Ishikawa (cell line): ENCODE measurements at regions not wholly inside any gene's neighbourhood (a gene's known extent, or its start where the extent isn't known, plus 50 kb on each side); places are given as distances from the start of the nearest gene placed in this dataset.

Source experiments
- CEBPB ChIP-seq: IDR thresholded peaks from 2 replicates; pipeline ENCODE4 v1.6.1; 2012
- CREB1 ChIP-seq: IDR thresholded peaks from 2 replicates; pipeline ENCODE4 v1.6.1; 2012; ENCODE audit warnings: low read depth
- EGR1 ChIP-seq: IDR thresholded peaks from 2 replicates; pipeline ENCODE4 v1.6.1; 2012
- EP300 ChIP-seq: IDR thresholded peaks from 2 replicates; pipeline ENCODE4 v1.6.1; 2012; ENCODE audit warnings: borderline replicate concordance
- NFIC ChIP-seq: IDR thresholded peaks from 2 replicates; pipeline ENCODE4 v1.6.1; 2012
- TCF12 ChIP-seq: IDR thresholded peaks from 2 replicates; pipeline ENCODE4 v1.6.1; 2012; ENCODE audit warnings: low read depth
- TEAD4 ChIP-seq: IDR thresholded peaks from 2 replicates; pipeline ENCODE4 v1.6.1; 2012
- TF ChIP-seq, protein P1 (sequence below): IDR thresholded peaks from 2 replicates; pipeline ENCODE4 v1.6.1; 2012; ENCODE audit warnings: low read depth, mild to moderate bottlenecking
- TF ChIP-seq, protein P2 (sequence below): IDR thresholded peaks from 2 replicates; pipeline ENCODE4 v1.6.1; 2012

DNA sequence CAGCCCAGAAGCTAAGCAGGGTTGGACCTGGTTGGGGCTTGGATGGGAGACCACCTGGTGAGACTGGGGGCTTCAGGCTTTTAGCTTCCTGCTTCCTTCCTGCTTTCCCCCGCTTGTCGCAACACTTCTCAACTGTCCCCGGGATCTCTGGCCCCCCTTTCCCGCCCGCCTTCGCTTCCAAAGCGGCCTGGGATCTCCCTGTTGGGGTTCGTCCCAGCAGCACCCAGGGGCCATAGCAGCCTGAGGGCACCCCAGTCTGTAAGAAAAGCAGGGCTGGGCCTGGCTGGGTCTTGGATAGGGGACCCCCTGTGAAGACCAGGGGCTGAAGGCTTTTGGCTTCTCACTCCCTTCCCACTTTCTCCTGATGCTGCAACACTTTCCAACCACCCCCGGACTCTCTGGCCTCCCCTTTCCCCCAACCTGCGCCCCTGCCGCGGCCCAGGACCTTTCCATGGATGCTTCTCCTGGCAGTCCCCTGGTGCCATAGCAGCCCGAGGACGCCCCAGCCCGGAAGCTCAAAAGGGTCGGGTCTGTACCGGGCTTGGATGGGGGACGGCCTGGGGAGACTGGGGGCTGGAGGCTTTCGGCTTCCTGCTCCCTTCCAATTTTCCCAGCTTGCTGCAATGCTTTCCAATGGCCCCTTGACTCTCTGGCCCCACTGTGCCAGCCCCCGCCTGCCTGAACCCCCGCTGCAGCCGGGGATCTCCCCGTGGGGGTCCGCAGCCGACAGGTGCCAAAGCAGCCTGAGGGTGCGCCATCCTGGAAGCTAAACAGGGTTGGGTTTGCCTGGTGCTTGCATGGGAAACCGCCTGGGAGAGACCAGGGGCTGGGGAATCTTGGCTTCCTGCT, 2276.2 kb downstream of the TP53TG3F start:
- TF ChIP-seq TEAD4 = no peak
- TF ChIP-seq CREB1 = no peak
- TF ChIP-seq NFIC = no peak
- no peak for TF ChIP-seq EP300
- TF ChIP-seq, protein P1, sequence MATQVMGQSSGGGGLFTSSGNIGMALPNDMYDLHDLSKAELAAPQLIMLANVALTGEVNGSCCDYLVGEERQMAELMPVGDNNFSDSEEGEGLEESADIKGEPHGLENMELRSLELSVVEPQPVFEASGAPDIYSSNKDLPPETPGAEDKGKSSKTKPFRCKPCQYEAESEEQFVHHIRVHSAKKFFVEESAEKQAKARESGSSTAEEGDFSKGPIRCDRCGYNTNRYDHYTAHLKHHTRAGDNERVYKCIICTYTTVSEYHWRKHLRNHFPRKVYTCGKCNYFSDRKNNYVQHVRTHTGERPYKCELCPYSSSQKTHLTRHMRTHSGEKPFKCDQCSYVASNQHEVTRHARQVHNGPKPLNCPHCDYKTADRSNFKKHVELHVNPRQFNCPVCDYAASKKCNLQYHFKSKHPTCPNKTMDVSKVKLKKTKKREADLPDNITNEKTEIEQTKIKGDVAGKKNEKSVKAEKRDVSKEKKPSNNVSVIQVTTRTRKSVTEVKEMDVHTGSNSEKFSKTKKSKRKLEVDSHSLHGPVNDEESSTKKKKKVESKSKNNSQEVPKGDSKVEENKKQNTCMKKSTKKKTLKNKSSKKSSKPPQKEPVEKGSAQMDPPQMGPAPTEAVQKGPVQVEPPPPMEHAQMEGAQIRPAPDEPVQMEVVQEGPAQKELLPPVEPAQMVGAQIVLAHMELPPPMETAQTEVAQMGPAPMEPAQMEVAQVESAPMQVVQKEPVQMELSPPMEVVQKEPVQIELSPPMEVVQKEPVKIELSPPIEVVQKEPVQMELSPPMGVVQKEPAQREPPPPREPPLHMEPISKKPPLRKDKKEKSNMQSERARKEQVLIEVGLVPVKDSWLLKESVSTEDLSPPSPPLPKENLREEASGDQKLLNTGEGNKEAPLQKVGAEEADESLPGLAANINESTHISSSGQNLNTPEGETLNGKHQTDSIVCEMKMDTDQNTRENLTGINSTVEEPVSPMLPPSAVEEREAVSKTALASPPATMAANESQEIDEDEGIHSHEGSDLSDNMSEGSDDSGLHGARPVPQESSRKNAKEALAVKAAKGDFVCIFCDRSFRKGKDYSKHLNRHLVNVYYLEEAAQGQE = no peak
- no peak for TF ChIP-seq TCF12
- TF ChIP-seq EGR1 = no peak
- TF ChIP-seq CEBPB = no peak
- TF ChIP-seq, protein P2, sequence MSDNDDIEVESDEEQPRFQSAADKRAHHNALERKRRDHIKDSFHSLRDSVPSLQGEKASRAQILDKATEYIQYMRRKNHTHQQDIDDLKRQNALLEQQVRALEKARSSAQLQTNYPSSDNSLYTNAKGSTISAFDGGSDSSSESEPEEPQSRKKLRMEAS = no peak
